ENCODE measurements at regions not wholly inside any gene's neighbourhood (a gene's known extent, or its start where the extent isn't known, plus 50 kb on each side); places are given as distances from the start of the nearest gene placed in this dataset.

GRCh38 chr11:109138196-109138595, 283.8 kb upstream of the C11orf87 start:
- Mint-ChIP-seq H3K9me3 (ENCODE audit: unreplicated experiment) (no peaks in the 10 kb centered on the region), H3K4me1 (ENCODE audit: low read depth, unreplicated experiment) (no peaks in the 10 kb centered on the region), H3K27me3 (ENCODE audit: insufficient read depth, unreplicated experiment) (peaks cover 16% of the 10 kb centered on the region), H3K4me3 (ENCODE audit: unreplicated experiment) (no peak overlapping the region), H3K36me3 (ENCODE audit: insufficient read depth, unreplicated experiment) (no peaks in the 10 kb centered on the region), H3K27ac (ENCODE audit: unreplicated experiment) (no peak overlapping the region)
- Histone ChIP-seq H3K9me3 (no peaks in the 10 kb centered on the region), H3K36me3 (ENCODE audit: control insufficient read depth, insufficient read depth, low read length) (no peaks in the 10 kb centered on the region), H3K27me3 (replicated peaks; ENCODE audit: control insufficient read depth, insufficient read depth, low read length) (no peaks in the 10 kb centered on the region), H3K4me3 (ENCODE audit: low read depth, low read length) (no peak overlapping the region), H3K4me1 (no peaks in the 10 kb centered on the region)
- no peak for TF ChIP-seq CTCF (IDR thresholded peaks at IDR 0.05; ENCODE audit: insufficient read depth in 1 of 2, low read depth in 1 of 2, low read length in 1 of 2, severe bottlenecking in 1 of 2, unreplicated experiment in 1 of 2)
- DNase-seq = no peak
- ChIA-PET POLR2A (no interaction called here), CTCF (no interaction called here)
- intact Hi-C loops (cut with micrococcal nuclease; ENCODE audit: unreplicated experiment) = no loop called here
- no TSS peak for BruUV-seq (replicated peaks)

GRCh38 chr11:109140426-109140825, 281.6 kb upstream of the C11orf87 start:
- no peak for TF ChIP-seq CTCF (IDR thresholded peaks at IDR 0.05; ENCODE audit: insufficient read depth in 1 of 2, low read depth in 1 of 2, low read length in 1 of 2, severe bottlenecking in 1 of 2, unreplicated experiment in 1 of 2)
- H3K9me3 ChIP-seq = peaks cover 2% of the 10 kb centered on the region; the same call in 1 of the 2 replicates
- DNase-seq = no peak
- no peaks in the 10 kb centered on the region for H3K4me1 ChIP-seq
- H3K36me3 ChIP-seq (ENCODE audit: control insufficient read depth, insufficient read depth, low read length) = no peaks in the 10 kb centered on the region
- H3K9me3 Mint-ChIP-seq (ENCODE audit: unreplicated experiment) = no peaks in the 10 kb centered on the region
- H3K27me3 ChIP-seq (replicated peaks; ENCODE audit: control insufficient read depth, insufficient read depth, low read length) = no peaks in the 10 kb centered on the region
- no peak overlapping the region for H3K4me3 ChIP-seq (ENCODE audit: low read depth, low read length)
- H3K4me3 Mint-ChIP-seq (ENCODE audit: unreplicated experiment) = no peak overlapping the region
- no peaks in the 10 kb centered on the region for H3K36me3 Mint-ChIP-seq (ENCODE audit: insufficient read depth, unreplicated experiment)
- no TSS peak for BruUV-seq (replicated peaks)
- CTCF ChIA-PET = interaction anchor here (0.6 kb wide), 1 partner anchor 163 kb away, joined by 3 read pairs; no protein-coding TSS in a partner anchor
- H3K27ac Mint-ChIP-seq (ENCODE audit: unreplicated experiment) = no peak overlapping the region
- H3K27me3 Mint-ChIP-seq (ENCODE audit: insufficient read depth, unreplicated experiment) = peaks cover 22% of the 10 kb centered on the region
- intact Hi-C loops (cut with micrococcal nuclease; ENCODE audit: unreplicated experiment) = no loop called here
- POLR2A ChIA-PET = no interaction called here
- no peaks in the 10 kb centered on the region for H3K4me1 Mint-ChIP-seq (ENCODE audit: low read depth, unreplicated experiment)

- no peak for DNase-seq
- intact Hi-C loops (cut with micrococcal nuclease; ENCODE audit: unreplicated experiment) = no loop called here
- CTCF ChIA-PET = interaction anchor here (0.6 kb wide), 1 partner anchor 163 kb away, joined by 3 read pairs; no protein-coding TSS in a partner anchor
- Mint-ChIP-seq H3K9me3 (ENCODE audit: unreplicated experiment) (no peaks in the 10 kb centered on the region), H3K4me1 (ENCODE audit: low read depth, unreplicated experiment) (no peaks in the 10 kb centered on the region), H3K4me3 (ENCODE audit: unreplicated experiment) (no peak overlapping the region), H3K36me3 (ENCODE audit: insufficient read depth, unreplicated experiment) (no peaks in the 10 kb centered on the region), H3K27ac (ENCODE audit: unreplicated experiment) (no peak overlapping the region), H3K27me3 (ENCODE audit: insufficient read depth, unreplicated experiment) (peaks cover 17% of the 10 kb centered on the region)
- no peak overlapping the region for H3K4me3 ChIP-seq (ENCODE audit: low read depth, low read length)
- H3K4me1 ChIP-seq = no peaks in the 10 kb centered on the region
- TF ChIP-seq CTCF (IDR thresholded peaks at IDR 0.05; ENCODE audit: insufficient read depth in 1 of 2, low read depth in 1 of 2, low read length in 1 of 2, severe bottlenecking in 1 of 2, unreplicated experiment in 1 of 2) = no peak
- no peaks in the 10 kb centered on the region for H3K36me3 ChIP-seq (ENCODE audit: control insufficient read depth, insufficient read depth, low read length)
- no peaks in the 10 kb centered on the region for H3K27me3 ChIP-seq (replicated peaks; ENCODE audit: control insufficient read depth, insufficient read depth, low read length)
- no TSS peak for BruUV-seq (replicated peaks)
- POLR2A ChIA-PET = no interaction called here
- H3K9me3 ChIP-seq = peaks cover 2% of the 10 kb centered on the region; the same call in 1 of the 2 replicates
These were observed 281.0 kb upstream of the C11orf87 start for GRCh38 chr11:109140857-109141515.
